Smooth muscle cell (in vitro differentiated cells): ENCODE measurements at regions not wholly inside any gene's neighbourhood (a gene's known extent, or its start where the extent isn't known, plus 50 kb on each side); places are given as distances from the start of the nearest gene placed in this dataset.

ENCODE experiments used
- DNase-seq: peaks from one replicate; lab custom pipeline; 2025; ENCODE audit not compliant: unreplicated experiment; lab: John Stamatoyannopoulos, UW
- H2AFZ ChIP-seq: fragments of 200-600 bp; sonication (generic); 2 replicates; pipeline ENCODE4 v1.6.0; 2016; ENCODE audit warnings: antibody characterized with exemption, low read depth, mild to moderate bottlenecking
- H3F3A ChIP-seq: fragments of 200-600 bp; sonication (generic); 2 replicates; pipeline ENCODE4 v1.6.0; 2017; ENCODE audit warnings: antibody characterized with exemption, low read depth
- H3K27ac ChIP-seq: fragments of 200-600 bp; sonication (generic); 2 replicates; pipeline ENCODE4 v1.5.1; 2016; ENCODE audit warnings: low read depth, mild to moderate bottlenecking
- H3K27me3 ChIP-seq: fragments of 200-600 bp; sonication (generic); 2 replicates; pipeline ENCODE4 v1.6.1; 2016; ENCODE audit warnings: low read depth, mild to moderate bottlenecking
- H3K36me3 ChIP-seq: fragments of 200-600 bp; sonication (generic); 2 replicates; pipeline ENCODE4 v1.5.1; 2016; ENCODE audit warnings: low read depth
- H3K4me1 ChIP-seq: fragments of 200-600 bp; sonication (generic); 2 replicates; pipeline ENCODE4 v1.5.1; 2016; ENCODE audit warnings: low read depth
- H3K4me2 ChIP-seq: fragments of 200-600 bp; sonication (generic); 2 replicates; pipeline ENCODE4 v1.6.0; 2016; ENCODE audit warnings: mild to moderate bottlenecking
- H3K4me3 ChIP-seq: fragments of 200-600 bp; sonication (generic); 2 replicates; pipeline ENCODE4 v1.5.1; 2016; ENCODE audit warnings: mild to moderate bottlenecking
- H3K79me2 ChIP-seq: fragments of 200-600 bp; sonication (generic); 2 replicates; pipeline ENCODE4 v1.6.0; 2016; ENCODE audit warnings: low read depth, mild to moderate bottlenecking
- H3K9ac ChIP-seq: fragments of 200-600 bp; sonication (generic); 2 replicates; pipeline ENCODE4 v1.6.0; 2016; ENCODE audit warnings: low read depth
- H3K9me3 ChIP-seq: fragments of 200-600 bp; sonication (generic); replicated peaks from 2 replicates; pipeline ENCODE4 v1.5.1; 2016; ENCODE audit warnings: low read depth
- H4K20me1 ChIP-seq: fragments of 200-600 bp; sonication (generic); 2 replicates; pipeline ENCODE4 v1.6.0; 2016; ENCODE audit warnings: low read depth
- CTCF ChIP-seq: fragments of 200-600 bp; sonication (generic); IDR thresholded peaks from 2 replicates; pipeline ENCODE4 v1.5.1; 2017; ENCODE audit warnings: borderline replicate concordance, mild to moderate bottlenecking, antibody characterized with exemption; ENCODE audit not compliant: insufficient read depth, poor library complexity, severe bottlenecking
- WGBS: methylation state at CpG from one replicate; pipeline ENCODE4 v1.1.7; 2016; ENCODE audit warnings: low lambda C conversion rate; 5-methylcytosine and 5-hydroxymethylcytosine counted together

GRCh38 chr12:79527473-79527872 is 163.3 kb downstream of the PAWR start:
- H3K9me3 ChIP-seq, result no peaks in the 10 kb centered on the region
- H3F3A ChIP-seq, result no peaks in the 10 kb centered on the region
- H3K4me3 ChIP-seq, result no peak overlapping the region
- no peak for DNase-seq
- 100% methylated on average over 1 of the region's 1 CpG for WGBS
- H4K20me1 ChIP-seq, result no peaks in the 10 kb centered on the region
- H3K27me3 ChIP-seq, result no peaks in the 10 kb centered on the region
- H3K36me3 ChIP-seq, result no peaks in the 10 kb centered on the region
- no peak for TF ChIP-seq CTCF
- H3K79me2 ChIP-seq, result no peaks in the 10 kb centered on the region
- H3K4me2 ChIP-seq, result no peak overlapping the region
- H3K4me1 ChIP-seq, result no peaks in the 10 kb centered on the region
- H3K27ac ChIP-seq, result no peak overlapping the region
- no peak overlapping the region for H3K9ac ChIP-seq
- H2AFZ ChIP-seq, result no peak overlapping the region

- Histone ChIP-seq H3K4me3 (no peak overlapping the region), H3K4me1 (peaks cover 3% of the 10 kb centered on the region), H3K27me3 (no peaks in the 10 kb centered on the region), H3K9me3 (no peaks in the 10 kb centered on the region), H3K79me2 (no peaks in the 10 kb centered on the region), H3K27ac (no peak overlapping the region), H2AFZ (no peak overlapping the region), H3K36me3 (no peaks in the 10 kb centered on the region), H3F3A (no peaks in the 10 kb centered on the region), H4K20me1 (no peaks in the 10 kb centered on the region), H3K9ac (no peak overlapping the region), H3K4me2 (no peak overlapping the region)
- TF ChIP-seq CTCF, result no peak
- no peak for DNase-seq
These were observed 165.4 kb downstream of the PAWR start for GRCh38 chr12:79525357-79525756.

- Histone ChIP-seq H2AFZ (no peak overlapping the region), H3K36me3 (no peaks in the 10 kb centered on the region), H3K27ac (no peak overlapping the region), H3F3A (no peaks in the 10 kb centered on the region), H3K4me3 (no peak overlapping the region), H4K20me1 (no peaks in the 10 kb centered on the region), H3K4me1 (peaks cover 3% of the 10 kb centered on the region), H3K4me2 (no peak overlapping the region), H3K9ac (no peak overlapping the region), H3K9me3 (no peaks in the 10 kb centered on the region), H3K27me3 (no peaks in the 10 kb centered on the region), H3K79me2 (no peaks in the 10 kb centered on the region)
- no peak for DNase-seq
- WGBS, result 68% methylated on average over 6 of the region's 6 CpGs
- no peak for TF ChIP-seq CTCF
These were observed 166.1 kb downstream of the PAWR start for GRCh38 chr12:79524507-79525148.

GRCh38 chr12:79522989-79523386 is 167.8 kb downstream of the PAWR start:
- no peak overlapping the region for H3K4me3 ChIP-seq
- H3K27me3 ChIP-seq, result no peaks in the 10 kb centered on the region
- H3K36me3 ChIP-seq, result no peaks in the 10 kb centered on the region
- WGBS, result 48% methylated on average over 2 of the region's 2 CpGs
- H2AFZ ChIP-seq, result no peak overlapping the region
- no peak overlapping the region for H3K4me2 ChIP-seq
- H4K20me1 ChIP-seq, result no peaks in the 10 kb centered on the region
- H3F3A ChIP-seq, result no peaks in the 10 kb centered on the region
- no peaks in the 10 kb centered on the region for H3K9me3 ChIP-seq
- H3K4me1 ChIP-seq, result peaks cover 3% of the 10 kb centered on the region
- DNase-seq, result no peak
- no peak for TF ChIP-seq CTCF
- H3K79me2 ChIP-seq, result no peaks in the 10 kb centered on the region
- no peak overlapping the region for H3K27ac ChIP-seq
- H3K9ac ChIP-seq, result no peak overlapping the region
